Dermis blood vessel endothelial cell (primary cell): ENCODE measurements at regions not wholly inside any gene's neighbourhood (a gene's known extent, or its start where the extent isn't known, plus 50 kb on each side); places are given as distances from the start of the nearest gene placed in this dataset.

Source experiments
- DNase-seq: peaks from one replicate; pipeline ENCODE4 v3.0.0; 2010

- no peak for DNase-seq
Measured at GRCh38 chr2:12510070-12510469, 206.7 kb upstream of the TRIB2 start.

GRCh38 chr2:12513339-12513738 is 203.4 kb upstream of the TRIB2 start:
- no peak for DNase-seq

GRCh38 chr2:12514168-12514567 is 202.6 kb upstream of the TRIB2 start:
- DNase-seq: no peak

GRCh38 chr2:12514631-12515437 is 201.9 kb upstream of the TRIB2 start:
- DNase-seq: no peak

GRCh38 chr2:12515871-12516270 is 200.9 kb upstream of the TRIB2 start:
- no peak for DNase-seq

GRCh38 chr2:12533337-12534005 is 183.3 kb upstream of the TRIB2 start:
- no peak for DNase-seq

GRCh38 chr2:12534646-12535263 is 182.0 kb upstream of the TRIB2 start:
- DNase-seq: no peak

GRCh38 chr2:12536976-12537375 is 179.8 kb upstream of the TRIB2 start:
- DNase-seq: no peak

GRCh38 chr2:12538138-12538694 is 178.5 kb upstream of the TRIB2 start:
- no peak for DNase-seq

GRCh38 chr2:12539336-12539735 is 177.4 kb upstream of the TRIB2 start:
- DNase-seq: no peak

- DNase-seq: no peak
Measured at GRCh38 chr2:12539776-12540562, 176.8 kb upstream of the TRIB2 start.

- DNase-seq: no peak
Measured at GRCh38 chr2:12543076-12543977, 173.4 kb upstream of the TRIB2 start.

- DNase-seq: no peak
Measured at GRCh38 chr2:12543978-12544558, 172.7 kb upstream of the TRIB2 start.

- no peak for DNase-seq
Measured at GRCh38 chr2:12547566-12548170, 169.1 kb upstream of the TRIB2 start.

- no peak for DNase-seq
Measured at GRCh38 chr2:12548906-12549305, 167.8 kb upstream of the TRIB2 start.

GRCh38 chr2:12549641-12550040 is 167.1 kb upstream of the TRIB2 start:
- DNase-seq: peak; percentile 2

GRCh38 chr2:12552092-12552491 is 164.6 kb upstream of the TRIB2 start:
- no peak for DNase-seq

GRCh38 chr2:12554224-12555011 is 162.3 kb upstream of the TRIB2 start:
- no peak for DNase-seq

- DNase-seq: peak; percentile 57
Measured at GRCh38 chr2:12555012-12555645, 161.6 kb upstream of the TRIB2 start.
